Large intestine (tissue), 3 donors: ENCODE measurements at regions not wholly inside any gene's neighbourhood (a gene's known extent, or its start where the extent isn't known, plus 50 kb on each side); places are given as distances from the start of the nearest gene placed in this dataset.
"Not testable (repeated sequence)": the region's sequence is repeated elsewhere in the genome, so short reads cannot be mapped to it uniquely, and the experiment has no call there.

Source experiments
- DNase-seq, 2 donors: peaks; one replicate each; pipeline versions ENCODE4 v3.0.0 to v3.0.0-alpha.2; 2013
- H3K27ac ChIP-seq: one replicate; pipeline ENCODE4 v1.5.1; 2013; ENCODE audit warnings: low read length
- H3K27me3 ChIP-seq: 2 replicates; pipeline ENCODE4 v1.6.1; 2013; ENCODE audit warnings: low read length; ENCODE audit not compliant: control insufficient read depth, insufficient read depth
- H3K36me3 ChIP-seq: 2 replicates; pipeline ENCODE4 v1.6.1; 2013; ENCODE audit warnings: low read length; ENCODE audit not compliant: control insufficient read depth, insufficient read depth
- H3K4me1 ChIP-seq: one replicate; pipeline ENCODE4 v1.6.1; 2013; ENCODE audit warnings: low read length; ENCODE audit not compliant: control insufficient read depth, insufficient read depth
- H3K4me3 ChIP-seq: one replicate; pipeline ENCODE4 v1.5.1; 2013; ENCODE audit warnings: low read length
- H3K9me3 ChIP-seq: one replicate; pipeline ENCODE4 v1.6.1; 2013; ENCODE audit warnings: mild to moderate bottlenecking, low read depth, low read length, moderate library complexity; ENCODE audit not compliant: control insufficient read depth
- WGBS: methylation state at CpG from one replicate; pipeline ENCODE4 v1.1.5; 2013; ENCODE audit warnings: low lambda C conversion rate; ENCODE audit not compliant: insufficient coverage; 5-methylcytosine and 5-hydroxymethylcytosine counted together

DNA sequence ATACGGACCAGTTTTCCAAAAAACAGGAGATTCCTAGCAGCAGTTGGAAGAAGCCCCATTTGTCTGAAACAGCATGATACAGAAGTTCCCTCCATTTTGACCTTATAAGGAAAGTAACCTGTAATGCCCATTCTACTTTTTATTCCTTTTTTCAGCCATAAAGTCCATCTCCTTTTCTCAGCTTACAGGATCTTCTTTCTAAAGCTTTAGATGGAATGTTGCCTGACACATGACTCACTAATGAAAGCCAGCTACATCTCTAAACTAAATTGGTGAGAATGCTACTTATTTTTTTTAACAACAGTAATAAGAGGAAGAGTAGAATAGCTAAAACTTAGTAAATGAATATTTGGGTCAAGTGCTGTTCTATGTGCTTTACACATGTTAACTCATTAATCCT, 234.1 kb downstream of the CDH26 start:
- no peak for DNase-seq
- H3K27me3 ChIP-seq, result no peaks in the 10 kb centered on the region
- WGBS, result no CpG with 5 or more reads among the region's 1 CpG
- H3K4me1 ChIP-seq, result no peaks in the 10 kb centered on the region
- H3K27ac ChIP-seq, result no peak overlapping the region
- no peaks in the 10 kb centered on the region for H3K36me3 ChIP-seq
- H3K4me3 ChIP-seq, result no peak overlapping the region
- H3K9me3 ChIP-seq, result no peaks in the 10 kb centered on the region

DNA sequence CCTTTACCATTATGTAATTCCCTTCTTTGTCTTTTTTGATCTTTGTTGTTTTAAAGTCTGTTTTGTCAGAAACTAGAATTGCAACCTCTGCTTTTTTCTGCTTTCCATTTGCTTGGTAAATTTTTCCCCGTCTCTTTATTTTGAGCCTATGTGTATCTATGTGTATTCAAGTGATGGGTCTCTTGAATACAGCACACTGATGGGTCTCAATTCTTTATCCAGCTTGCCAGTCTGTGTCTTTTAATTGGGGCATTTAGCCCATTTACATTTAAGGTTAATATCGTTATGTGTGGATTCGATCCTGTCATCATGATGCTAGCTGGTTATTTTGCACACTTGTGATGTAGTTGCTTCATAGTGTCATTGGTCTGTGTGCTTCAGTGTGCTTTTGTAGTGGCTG, 240.9 kb downstream of the CDH26 start:
- not testable (repeated sequence) for DNase-seq, H3K4me1 ChIP-seq, H3K27me3 ChIP-seq, H3K9me3 ChIP-seq, H3K27ac ChIP-seq, H3K4me3 ChIP-seq, H3K36me3 ChIP-seq
- WGBS, result 100% methylated on average over 1 of the region's 3 CpGs

DNA sequence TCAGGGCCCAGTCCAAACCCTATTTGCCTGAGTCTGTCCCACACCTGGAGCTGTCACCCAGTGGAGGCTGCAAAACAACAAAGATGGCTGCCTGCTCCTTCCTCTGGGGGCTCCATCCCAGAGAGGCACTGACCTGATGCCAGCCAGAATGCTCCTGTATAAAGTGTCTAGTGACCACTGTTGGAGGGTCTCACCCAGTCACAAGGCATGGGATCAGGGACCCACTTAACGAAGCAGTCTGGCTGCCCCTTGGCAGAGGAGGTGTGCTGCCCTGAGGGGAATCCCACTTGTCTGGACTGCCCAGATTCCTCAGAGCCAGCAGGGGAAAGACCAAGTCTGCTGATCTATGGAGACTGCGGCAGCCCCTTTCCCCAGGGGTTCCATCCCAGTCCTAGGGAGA, 241.6 kb downstream of the CDH26 start:
- Histone ChIP-seq H3K4me1 (no peaks in the 10 kb centered on the region), H3K27ac (no peak overlapping the region), H3K4me3 (no peak overlapping the region), H3K27me3 (no peaks in the 10 kb centered on the region), H3K36me3 (no peaks in the 10 kb centered on the region), H3K9me3 (no peaks in the 10 kb centered on the region)
- DNase-seq, result no peak
- WGBS, result no CpG with 5 or more reads among the region's 2 CpGs

DNA sequence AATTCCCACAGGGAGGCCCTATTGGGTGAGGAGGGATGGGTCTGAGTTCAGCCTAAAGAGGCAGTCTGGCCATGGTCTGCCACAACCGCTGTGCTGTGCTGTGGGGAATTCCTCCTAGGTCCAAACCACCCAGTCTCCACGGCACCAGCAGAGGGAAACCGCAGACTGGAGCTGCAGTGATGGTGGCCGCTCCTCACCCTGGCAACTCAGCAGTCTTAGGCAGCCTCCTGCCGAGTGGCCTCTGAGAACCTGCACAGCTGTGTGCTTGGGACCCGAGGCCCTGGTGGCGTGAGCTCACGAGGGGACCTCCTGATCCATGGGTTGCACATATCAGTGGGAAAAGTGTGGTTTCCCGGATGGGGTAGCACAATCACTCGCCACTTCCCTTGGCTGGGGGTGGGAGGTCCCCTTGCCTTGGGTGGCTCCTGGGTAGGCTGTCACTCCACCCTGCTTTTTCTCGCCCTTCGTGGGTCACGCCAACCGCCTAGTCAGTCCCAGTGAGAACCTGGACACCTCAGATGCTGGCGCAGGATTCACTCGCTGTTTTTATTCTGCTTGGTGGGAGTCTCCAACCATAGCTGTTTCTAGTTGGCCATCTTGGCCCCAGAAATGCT, 242.2 kb downstream of the CDH26 start:
- H3K4me3 ChIP-seq, result no peak overlapping the region
- DNase-seq, result no peak
- no peaks in the 10 kb centered on the region for H3K4me1 ChIP-seq
- H3K27me3 ChIP-seq, result no peaks in the 10 kb centered on the region
- H3K36me3 ChIP-seq, result no peaks in the 10 kb centered on the region
- no peaks in the 10 kb centered on the region for H3K9me3 ChIP-seq
- no peak overlapping the region for H3K27ac ChIP-seq
- WGBS, result no CpG with 5 or more reads among the region's 16 CpGs

DNA sequence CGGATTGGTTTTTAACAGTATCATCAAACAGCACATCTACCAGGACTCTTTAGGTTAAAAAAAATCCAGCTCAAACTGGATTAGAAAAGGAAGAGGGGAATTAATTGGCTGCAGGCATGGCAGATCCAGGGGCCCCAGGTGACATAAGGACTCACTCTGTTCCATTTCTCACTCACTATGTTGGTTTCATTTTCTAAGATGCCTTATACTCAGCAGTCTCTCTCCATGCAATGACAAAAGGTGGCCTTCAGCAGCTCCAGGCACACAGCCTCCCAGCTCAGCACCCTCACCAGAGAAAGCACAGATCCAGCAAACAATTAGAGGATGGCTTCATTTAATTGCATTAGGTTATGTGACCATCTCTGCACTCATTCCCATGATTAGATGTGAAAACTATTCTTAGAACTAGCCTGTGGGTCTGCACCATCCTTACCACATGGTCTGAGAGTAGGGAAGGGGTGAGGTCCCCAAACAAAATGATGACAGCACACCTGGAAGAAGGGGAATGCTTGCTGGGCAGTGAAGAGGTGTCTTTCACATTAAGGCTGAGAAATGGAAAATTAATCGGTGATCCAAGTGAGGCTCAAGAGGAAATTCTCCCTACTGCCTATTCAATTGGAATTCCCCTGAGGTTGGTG, 243.1 kb downstream of the CDH26 start:
- H3K9me3 ChIP-seq, result no peaks in the 10 kb centered on the region
- DNase-seq, result no peak
- no peaks in the 10 kb centered on the region for H3K27me3 ChIP-seq
- WGBS, result no CpG with 5 or more reads among the region's 2 CpGs
- no peak overlapping the region for H3K27ac ChIP-seq
- H3K4me3 ChIP-seq, result no peak overlapping the region
- H3K36me3 ChIP-seq, result no peaks in the 10 kb centered on the region
- H3K4me1 ChIP-seq, result no peaks in the 10 kb centered on the region

DNA sequence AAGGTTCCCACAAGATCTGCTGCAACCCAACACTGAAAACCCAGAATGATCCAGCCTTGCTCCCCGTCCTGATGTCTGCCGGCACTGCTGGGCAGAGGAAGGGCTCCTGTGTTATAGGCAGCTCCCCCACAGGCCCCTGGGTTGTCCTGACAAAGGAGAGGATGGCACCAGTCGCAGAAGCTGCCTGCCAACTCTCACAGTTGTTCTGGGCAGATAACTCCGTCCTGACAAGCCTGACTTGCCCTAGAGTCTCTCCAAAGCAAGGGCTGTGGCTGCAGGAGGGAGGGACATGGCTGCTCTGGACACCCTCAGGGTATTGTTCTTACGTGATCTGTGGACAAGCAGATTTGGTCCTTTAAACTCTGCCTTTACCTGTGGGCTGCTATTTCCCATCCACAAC, 243.8 kb downstream of the CDH26 start:
- H3K27ac ChIP-seq, result no peak overlapping the region
- no CpG with 5 or more reads among the region's 5 CpGs for WGBS
- no peaks in the 10 kb centered on the region for H3K36me3 ChIP-seq
- no peaks in the 10 kb centered on the region for H3K9me3 ChIP-seq
- H3K4me1 ChIP-seq, result no peaks in the 10 kb centered on the region
- no peaks in the 10 kb centered on the region for H3K27me3 ChIP-seq
- no peak overlapping the region for H3K4me3 ChIP-seq
- no peak for DNase-seq

DNA sequence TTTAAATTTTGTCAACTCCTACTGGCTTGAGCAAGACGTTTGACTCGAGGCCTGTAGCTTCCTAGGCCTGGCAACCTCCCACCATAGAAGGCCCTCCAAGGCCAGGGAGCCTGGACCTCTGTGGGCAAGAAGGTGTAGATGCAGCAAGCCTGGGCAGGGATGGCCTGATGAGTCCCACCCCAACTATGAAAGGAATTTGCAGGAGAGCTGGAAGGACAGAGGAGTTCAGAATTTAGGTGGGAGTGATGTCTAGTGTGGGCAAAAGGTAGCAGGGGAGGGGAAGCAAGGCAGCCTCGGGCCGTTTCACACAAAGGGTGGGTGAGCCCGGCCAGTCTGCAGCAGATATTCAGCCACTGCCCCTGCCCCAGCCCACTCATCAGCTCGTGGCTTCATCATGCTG, 245.2 kb downstream of the CDH26 start:
- Histone ChIP-seq H3K36me3 (no peaks in the 10 kb centered on the region), H3K27ac (no peak overlapping the region), H3K9me3 (no peaks in the 10 kb centered on the region), H3K4me1 (no peaks in the 10 kb centered on the region), H3K27me3 (no peaks in the 10 kb centered on the region), H3K4me3 (no peak overlapping the region)
- no CpG with 5 or more reads among the region's 6 CpGs for WGBS
- no peak for DNase-seq

DNA sequence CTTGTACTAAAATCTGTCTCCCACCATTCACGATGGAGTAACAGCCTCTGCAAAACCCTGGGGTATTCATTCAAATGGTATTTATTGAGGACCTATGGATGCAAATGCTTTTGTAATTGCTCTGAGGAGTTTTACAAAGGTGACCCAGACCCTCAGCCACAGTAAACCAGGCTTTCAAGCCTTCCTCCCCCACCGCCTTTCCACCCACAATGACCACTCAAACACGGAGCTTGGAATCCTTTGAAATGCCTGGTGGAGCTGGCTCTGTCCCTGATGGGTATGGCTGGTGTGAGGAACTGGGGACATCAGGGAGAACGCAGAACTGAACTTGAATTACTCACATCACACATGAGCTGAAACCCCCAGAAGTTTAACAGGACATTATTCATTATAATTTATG, 246.4 kb downstream of the CDH26 start:
- Histone ChIP-seq H3K27me3 (no peaks in the 10 kb centered on the region), H3K4me1 (no peaks in the 10 kb centered on the region), H3K36me3 (no peaks in the 10 kb centered on the region), H3K9me3 (no peaks in the 10 kb centered on the region), H3K27ac (no peak overlapping the region), H3K4me3 (no peak overlapping the region)
- WGBS, result 100% methylated on average over 1 of the region's 4 CpGs
- DNase-seq, result no peak

DNA sequence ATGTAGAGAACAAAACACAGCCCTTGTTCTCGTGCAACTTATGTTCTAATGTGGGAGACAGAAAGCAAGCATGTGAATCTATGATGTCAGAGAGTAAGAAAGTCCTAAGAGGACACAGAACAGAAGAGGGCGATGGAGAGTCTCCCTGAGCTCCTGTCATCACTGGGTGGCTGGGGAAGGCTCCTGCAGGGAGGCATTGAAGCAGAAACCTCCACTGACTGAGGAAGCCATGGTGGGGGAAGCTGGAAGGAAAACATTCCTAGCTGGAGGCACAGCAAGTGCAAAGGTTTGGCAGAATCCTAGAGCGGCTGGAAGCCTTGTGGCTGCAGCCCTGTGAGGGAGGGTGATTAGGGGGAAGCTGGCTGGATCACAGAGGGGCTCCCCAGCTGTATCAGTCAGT, 248.0 kb downstream of the CDH26 start:
- no peaks in the 10 kb centered on the region for H3K9me3 ChIP-seq
- H3K36me3 ChIP-seq, result no peaks in the 10 kb centered on the region
- H3K27ac ChIP-seq, result no peak overlapping the region
- WGBS, result no CpG with 5 or more reads among the region's 3 CpGs
- no peak overlapping the region for H3K4me3 ChIP-seq
- H3K27me3 ChIP-seq, result no peaks in the 10 kb centered on the region
- H3K4me1 ChIP-seq, result no peaks in the 10 kb centered on the region
- no peak for DNase-seq

DNA sequence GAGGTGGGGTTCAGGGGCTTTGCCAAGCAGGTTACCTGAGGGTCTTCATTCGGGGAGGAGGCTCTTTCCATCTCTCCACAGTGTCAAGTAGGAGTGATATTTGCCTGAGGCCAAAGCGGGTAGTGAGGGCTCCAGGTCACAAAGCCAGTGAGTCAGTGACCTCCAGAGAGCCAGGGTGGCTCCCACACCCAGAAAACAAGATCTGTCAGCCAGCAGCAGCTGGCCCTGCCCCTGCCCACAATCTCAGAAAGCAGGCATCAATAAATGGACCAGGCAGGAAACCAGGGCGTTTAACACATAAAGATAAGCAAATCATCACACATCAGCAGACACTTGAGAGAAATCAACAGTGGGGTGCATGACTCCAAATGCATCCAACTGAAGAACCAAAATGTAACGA, 250.8 kb downstream of the CDH26 start:
- no peaks in the 10 kb centered on the region for H3K36me3 ChIP-seq
- no peak overlapping the region for H3K4me3 ChIP-seq
- H3K27me3 ChIP-seq, result no peaks in the 10 kb centered on the region
- WGBS, result 83% methylated on average over 1 of the region's 4 CpGs
- no peaks in the 10 kb centered on the region for H3K4me1 ChIP-seq
- DNase-seq, result no peak
- no peak overlapping the region for H3K27ac ChIP-seq
- no peaks in the 10 kb centered on the region for H3K9me3 ChIP-seq
